ENCODE measurements at regions not wholly inside any gene's neighbourhood (a gene's known extent, or its start where the extent isn't known, plus 50 kb on each side); places are given as distances from the start of the nearest gene placed in this dataset.

GRCh38 chr10:85316276-85316675 is 987.9 kb downstream of the CCSER2 start:
- TF ChIP-seq, protein P1, sequence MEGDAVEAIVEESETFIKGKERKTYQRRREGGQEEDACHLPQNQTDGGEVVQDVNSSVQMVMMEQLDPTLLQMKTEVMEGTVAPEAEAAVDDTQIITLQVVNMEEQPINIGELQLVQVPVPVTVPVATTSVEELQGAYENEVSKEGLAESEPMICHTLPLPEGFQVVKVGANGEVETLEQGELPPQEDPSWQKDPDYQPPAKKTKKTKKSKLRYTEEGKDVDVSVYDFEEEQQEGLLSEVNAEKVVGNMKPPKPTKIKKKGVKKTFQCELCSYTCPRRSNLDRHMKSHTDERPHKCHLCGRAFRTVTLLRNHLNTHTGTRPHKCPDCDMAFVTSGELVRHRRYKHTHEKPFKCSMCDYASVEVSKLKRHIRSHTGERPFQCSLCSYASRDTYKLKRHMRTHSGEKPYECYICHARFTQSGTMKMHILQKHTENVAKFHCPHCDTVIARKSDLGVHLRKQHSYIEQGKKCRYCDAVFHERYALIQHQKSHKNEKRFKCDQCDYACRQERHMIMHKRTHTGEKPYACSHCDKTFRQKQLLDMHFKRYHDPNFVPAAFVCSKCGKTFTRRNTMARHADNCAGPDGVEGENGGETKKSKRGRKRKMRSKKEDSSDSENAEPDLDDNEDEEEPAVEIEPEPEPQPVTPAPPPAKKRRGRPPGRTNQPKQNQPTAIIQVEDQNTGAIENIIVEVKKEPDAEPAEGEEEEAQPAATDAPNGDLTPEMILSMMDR (conservative IDR thresholded peaks at IDR 0.05; ENCODE audit: low read depth, low read length), result no peak
- TF ChIP-seq POLR2A (IDR thresholded peaks at IDR 0.05; ENCODE audit: low read depth, low read length) (no peak), RAD21 (IDR thresholded peaks at IDR 0.05; ENCODE audit: low read length) (no peak), RCOR1 (IDR thresholded peaks at IDR 0.05; ENCODE audit: insufficient replicate concordance, low read length) (no peak)
